ENCODE measurements at regions not wholly inside any gene's neighbourhood (a gene's known extent, or its start where the extent isn't known, plus 50 kb on each side); places are given as distances from the start of the nearest gene placed in this dataset.

- Histone ChIP-seq H3K36me3 (ENCODE audit: control insufficient read depth, insufficient read depth, low read length) (no peaks in the 10 kb centered on the region), H3K9me3 (ENCODE audit: control insufficient read depth, insufficient read depth, low read length) (no peaks in the 10 kb centered on the region), H3K4me3 (ENCODE audit: low read depth, low read length) (no peak overlapping the region), H3K27me3 (ENCODE audit: control insufficient read depth, insufficient read depth, low read length) (no peaks in the 10 kb centered on the region), H3K4me1 (ENCODE audit: control insufficient read depth, insufficient read depth, low read length) (peaks cover 5% of the 10 kb centered on the region), H3K27ac (ENCODE audit: low read depth, low read length) (no peak overlapping the region)
- DNase-seq (ENCODE audit: low read depth in 4 of 6, low spot score in 6 of 6) = peak in 2 of 6 donors; percentile 14 to 55
- 49% methylated on average over 11 of the region's 11 CpGs for WGBS (ENCODE audit: insufficient coverage)
These were observed 369.7 kb downstream of the DCDC2C start for GRCh38 chr2:4073026-4073569.

DNA sequence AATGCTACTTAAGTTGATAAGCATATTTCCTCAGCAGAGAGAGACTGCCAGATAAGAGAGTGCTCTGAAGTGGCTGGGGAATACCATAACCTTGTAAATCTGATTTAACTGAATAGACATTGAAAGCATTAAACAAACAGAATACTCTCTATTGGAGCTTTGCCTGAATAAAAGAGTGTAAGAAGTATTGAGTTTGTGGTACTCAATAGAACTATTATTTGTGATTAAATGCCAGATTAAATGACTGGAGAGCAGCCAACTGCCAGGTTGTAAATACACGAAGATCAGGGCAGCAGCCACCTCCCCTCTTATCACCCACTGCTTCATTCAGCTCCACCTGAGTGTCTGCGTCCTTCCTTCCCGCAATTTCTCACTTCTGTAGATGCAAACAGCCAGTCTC, 373.6 kb downstream of the DCDC2C start:
- Histone ChIP-seq H3K4me3 (ENCODE audit: low read depth, low read length) (no peak overlapping the region), H3K9me3 (ENCODE audit: control insufficient read depth, insufficient read depth, low read length) (no peaks in the 10 kb centered on the region), H3K27me3 (ENCODE audit: control insufficient read depth, insufficient read depth, low read length) (no peaks in the 10 kb centered on the region), H3K36me3 (ENCODE audit: control insufficient read depth, insufficient read depth, low read length) (no peaks in the 10 kb centered on the region), H3K4me1 (ENCODE audit: control insufficient read depth, insufficient read depth, low read length) (peaks cover 5% of the 10 kb centered on the region), H3K27ac (ENCODE audit: low read depth, low read length) (no peak overlapping the region)
- 50% methylated on average over 2 of the region's 3 CpGs for WGBS (ENCODE audit: insufficient coverage)
- DNase-seq (ENCODE audit: low read depth in 4 of 6, low spot score in 6 of 6) = peak in 1 of 6 donors; percentile 45

DNA sequence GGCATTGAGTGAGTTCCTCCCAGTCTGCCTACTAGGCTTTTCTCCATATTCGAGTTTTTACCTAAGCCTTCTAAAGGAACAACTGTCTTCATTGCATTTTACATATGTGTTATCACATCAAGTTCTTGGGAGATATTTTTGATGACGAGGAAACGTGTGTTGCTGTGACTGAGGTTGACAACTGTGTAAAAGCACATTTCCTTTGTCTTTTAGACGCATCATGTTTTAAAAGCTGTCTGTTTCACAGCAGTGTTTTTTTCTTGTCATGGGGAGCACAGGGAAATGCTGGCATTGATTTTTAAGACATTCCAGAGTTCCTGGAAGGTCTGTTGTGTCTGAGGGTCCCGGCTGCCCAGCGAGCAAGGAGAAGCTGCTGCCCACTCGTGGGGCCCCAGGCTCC, 381.8 kb downstream of the DCDC2C start:
- Histone ChIP-seq H3K9me3 (ENCODE audit: control insufficient read depth, insufficient read depth, low read length) (no peaks in the 10 kb centered on the region), H3K4me1 (ENCODE audit: control insufficient read depth, insufficient read depth, low read length) (no peaks in the 10 kb centered on the region), H3K27me3 (ENCODE audit: control insufficient read depth, insufficient read depth, low read length) (no peaks in the 10 kb centered on the region), H3K36me3 (ENCODE audit: control insufficient read depth, insufficient read depth, low read length) (no peaks in the 10 kb centered on the region), H3K4me3 (ENCODE audit: low read depth, low read length) (no peak overlapping the region), H3K27ac (ENCODE audit: low read depth, low read length) (no peak overlapping the region)
- WGBS (ENCODE audit: insufficient coverage) = 88% methylated on average over 3 of the region's 7 CpGs
- DNase-seq (ENCODE audit: low read depth in 4 of 6, low spot score in 6 of 6) = no peak

DNA sequence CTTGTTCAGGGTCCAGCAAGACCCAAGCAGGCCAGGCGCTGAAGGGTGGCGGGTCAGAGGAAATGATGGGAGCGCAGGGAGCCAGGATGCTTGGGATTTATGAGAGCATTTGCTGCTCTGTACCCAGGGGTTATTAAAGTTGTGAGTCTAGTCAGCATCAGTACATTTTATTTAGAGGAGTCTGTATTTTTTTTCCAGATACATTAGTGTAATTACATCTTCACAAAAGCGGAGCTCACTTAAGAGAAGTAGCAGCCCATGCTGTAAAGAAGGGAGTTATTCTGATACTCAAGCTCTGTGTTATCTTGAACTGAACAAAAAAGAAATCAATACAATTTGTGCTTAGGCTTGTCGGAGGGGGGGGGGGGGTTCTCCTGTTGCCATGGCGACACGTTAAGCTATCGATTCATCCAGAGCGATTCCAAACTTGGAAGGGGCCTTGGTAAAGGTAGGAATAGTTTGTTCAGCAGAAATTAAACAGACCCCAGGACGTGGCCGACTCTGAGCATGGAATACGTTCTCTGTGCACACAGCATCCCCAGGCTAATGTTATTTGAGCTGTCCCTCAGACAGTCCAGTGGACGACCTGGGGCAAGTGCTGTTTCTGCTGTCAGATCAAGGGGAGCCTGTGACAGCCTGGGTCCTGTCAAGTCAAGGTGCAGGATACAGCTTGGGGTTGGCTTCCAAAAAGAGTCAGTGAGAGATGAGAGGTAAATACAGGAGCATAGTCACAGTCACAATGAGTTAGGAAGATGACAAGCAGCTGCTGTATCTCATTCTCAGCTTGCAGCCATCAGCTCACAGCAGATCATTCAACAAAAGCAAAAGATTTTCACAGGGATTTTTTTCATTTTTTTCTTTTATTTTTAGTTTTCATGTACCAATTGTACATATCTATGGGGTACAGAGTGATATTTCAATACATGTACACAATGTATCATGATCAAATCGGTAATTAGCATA, 387.6 kb downstream of the DCDC2C start:
- Histone ChIP-seq H3K27ac (ENCODE audit: low read depth, low read length) (no peak overlapping the region), H3K36me3 (ENCODE audit: control insufficient read depth, insufficient read depth, low read length) (no peaks in the 10 kb centered on the region), H3K4me3 (ENCODE audit: low read depth, low read length) (no peak overlapping the region), H3K9me3 (ENCODE audit: control insufficient read depth, insufficient read depth, low read length) (no peaks in the 10 kb centered on the region), H3K27me3 (ENCODE audit: control insufficient read depth, insufficient read depth, low read length) (no peaks in the 10 kb centered on the region), H3K4me1 (ENCODE audit: control insufficient read depth, insufficient read depth, low read length) (peaks cover 5% of the 10 kb centered on the region)
- peak in 2 of 6 donors; percentile 37 to 65 for DNase-seq (ENCODE audit: low read depth in 4 of 6, low spot score in 6 of 6)
- 43% methylated on average over 7 of the region's 14 CpGs for WGBS (ENCODE audit: insufficient coverage)

- no peak for DNase-seq (ENCODE audit: low read depth in 4 of 6, low spot score in 6 of 6)
- H3K27me3 ChIP-seq (ENCODE audit: control insufficient read depth, insufficient read depth, low read length) = no peaks in the 10 kb centered on the region
- no peaks in the 10 kb centered on the region for H3K36me3 ChIP-seq (ENCODE audit: control insufficient read depth, insufficient read depth, low read length)
- WGBS (ENCODE audit: insufficient coverage) = no CpG with 5 or more reads among the region's 3 CpGs
- H3K4me1 ChIP-seq (ENCODE audit: control insufficient read depth, insufficient read depth, low read length) = peaks cover 5% of the 10 kb centered on the region
- H3K9me3 ChIP-seq (ENCODE audit: control insufficient read depth, insufficient read depth, low read length) = no peaks in the 10 kb centered on the region
- no peak overlapping the region for H3K27ac ChIP-seq (ENCODE audit: low read depth, low read length)
- H3K4me3 ChIP-seq (ENCODE audit: low read depth, low read length) = no peak overlapping the region
These were observed 388.5 kb downstream of the DCDC2C start for GRCh38 chr2:4091869-4092268.

- Histone ChIP-seq H3K36me3 (ENCODE audit: control insufficient read depth, insufficient read depth, low read length) (no peaks in the 10 kb centered on the region), H3K27ac (ENCODE audit: low read depth, low read length) (no peak overlapping the region), H3K4me1 (ENCODE audit: control insufficient read depth, insufficient read depth, low read length) (peaks cover 5% of the 10 kb centered on the region), H3K9me3 (ENCODE audit: control insufficient read depth, insufficient read depth, low read length) (no peaks in the 10 kb centered on the region), H3K4me3 (ENCODE audit: low read depth, low read length) (no peak overlapping the region), H3K27me3 (ENCODE audit: control insufficient read depth, insufficient read depth, low read length) (no peaks in the 10 kb centered on the region)
- 93% methylated on average over 3 of the region's 8 CpGs for WGBS (ENCODE audit: insufficient coverage)
- DNase-seq (ENCODE audit: low read depth in 4 of 6, low spot score in 6 of 6) = peak in 1 of 6 donors; percentile 63
These were observed 391.4 kb downstream of the DCDC2C start for GRCh38 chr2:4094743-4095142.

DNA sequence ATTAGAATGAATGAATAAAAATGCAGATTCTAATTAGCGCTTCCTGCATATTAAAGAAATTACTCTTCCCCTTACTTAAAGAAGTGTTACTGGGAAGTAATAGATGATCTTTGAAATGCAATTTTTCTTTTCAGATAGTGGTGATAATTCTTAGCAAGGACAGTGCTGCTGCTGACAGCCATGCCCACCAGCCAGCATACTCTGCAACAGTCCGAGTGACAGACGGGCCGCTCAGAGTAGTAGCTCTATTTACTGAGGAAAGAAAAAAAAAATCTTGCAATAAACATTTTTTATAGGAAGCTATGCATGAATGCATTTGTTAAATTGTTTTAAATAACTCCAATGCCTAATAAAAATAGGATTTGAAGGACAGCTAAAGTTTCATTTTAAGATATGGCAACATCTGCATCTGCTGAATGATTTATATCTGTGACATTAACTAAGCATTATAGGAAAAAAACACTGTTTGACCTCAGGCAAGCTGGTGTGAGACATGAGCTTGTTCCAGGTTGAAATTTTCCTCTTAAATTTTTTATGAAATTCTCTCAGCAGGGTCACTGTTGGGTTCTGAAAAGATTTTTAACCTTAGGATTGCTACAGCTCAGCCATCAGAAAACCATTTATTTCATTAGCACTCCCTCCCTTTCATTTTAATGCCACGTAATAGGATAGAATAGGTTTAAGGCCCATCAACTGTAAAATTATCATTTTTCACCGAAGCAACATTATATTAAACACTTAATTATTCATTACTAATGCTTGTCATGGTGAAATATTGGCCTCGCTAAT, 393.8 kb downstream of the DCDC2C start:
- Histone ChIP-seq H3K27ac (ENCODE audit: low read depth, low read length) (no peak overlapping the region), H3K27me3 (ENCODE audit: control insufficient read depth, insufficient read depth, low read length) (no peaks in the 10 kb centered on the region), H3K4me3 (ENCODE audit: low read depth, low read length) (no peak overlapping the region), H3K9me3 (ENCODE audit: control insufficient read depth, insufficient read depth, low read length) (no peaks in the 10 kb centered on the region), H3K36me3 (ENCODE audit: control insufficient read depth, insufficient read depth, low read length) (no peaks in the 10 kb centered on the region), H3K4me1 (ENCODE audit: control insufficient read depth, insufficient read depth, low read length) (no peaks in the 10 kb centered on the region)
- WGBS (ENCODE audit: insufficient coverage) = 100% methylated on average over 1 of the region's 7 CpGs
- DNase-seq (ENCODE audit: low read depth in 4 of 6, low spot score in 6 of 6) = peak in 1 of 6 donors; percentile 60

- no peak overlapping the region for H3K27ac ChIP-seq (ENCODE audit: low read depth, low read length)
- peak in 1 of 6 donors; percentile 75 for DNase-seq (ENCODE audit: low read depth in 4 of 6, low spot score in 6 of 6)
- WGBS (ENCODE audit: insufficient coverage) = no CpG with 5 or more reads among the region's 5 CpGs
These were observed 394.8 kb downstream of the DCDC2C start for GRCh38 chr2:4098137-4098536.

DNA sequence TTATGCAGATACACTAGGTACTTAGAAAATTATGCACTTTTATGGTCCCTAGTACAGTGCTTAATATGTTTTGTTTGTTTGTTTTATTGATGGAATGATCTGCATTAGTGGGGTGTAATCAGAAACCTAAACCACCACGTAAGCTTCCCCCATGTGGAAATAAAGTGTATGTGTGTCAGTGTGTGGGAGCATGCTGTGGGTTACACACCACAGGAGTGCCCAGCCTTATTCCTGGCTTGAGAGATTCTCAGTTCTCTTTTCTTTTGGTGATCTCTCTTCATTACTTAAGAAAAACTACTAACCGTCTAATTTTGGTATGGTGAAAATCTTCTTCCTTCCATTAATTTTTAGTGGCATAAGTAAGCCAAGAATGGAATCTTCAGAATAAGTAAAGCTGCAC, 398.6 kb downstream of the DCDC2C start:
- DNase-seq (ENCODE audit: low read depth in 4 of 6, low spot score in 6 of 6) = no peak
- no peak overlapping the region for H3K27ac ChIP-seq (ENCODE audit: low read depth, low read length)
- WGBS (ENCODE audit: insufficient coverage) = 100% methylated on average over 1 of the region's 2 CpGs
- H3K36me3 ChIP-seq (ENCODE audit: control insufficient read depth, insufficient read depth, low read length) = no peaks in the 10 kb centered on the region
- no peak overlapping the region for H3K4me3 ChIP-seq (ENCODE audit: low read depth, low read length)
- H3K27me3 ChIP-seq (ENCODE audit: control insufficient read depth, insufficient read depth, low read length) = no peaks in the 10 kb centered on the region
- no peaks in the 10 kb centered on the region for H3K9me3 ChIP-seq (ENCODE audit: control insufficient read depth, insufficient read depth, low read length)
- H3K4me1 ChIP-seq (ENCODE audit: control insufficient read depth, insufficient read depth, low read length) = no peaks in the 10 kb centered on the region

More at GRCh38 chr2:4098137-4098536, 394.8 kb downstream of the DCDC2C start:
- H3K9me3 ChIP-seq (ENCODE audit: control insufficient read depth, insufficient read depth, low read length) = no peaks in the 10 kb centered on the region
- H3K36me3 ChIP-seq (ENCODE audit: control insufficient read depth, insufficient read depth, low read length) = no peaks in the 10 kb centered on the region
- H3K4me3 ChIP-seq (ENCODE audit: low read depth, low read length) = no peak overlapping the region
- H3K4me1 ChIP-seq (ENCODE audit: control insufficient read depth, insufficient read depth, low read length) = no peaks in the 10 kb centered on the region
- no peaks in the 10 kb centered on the region for H3K27me3 ChIP-seq (ENCODE audit: control insufficient read depth, insufficient read depth, low read length)
